GM18861 (cell line): ENCODE measurements at regions not wholly inside any gene's neighbourhood (a gene's known extent, or its start where the extent isn't known, plus 50 kb on each side); places are given as distances from the start of the nearest gene placed in this dataset.
"Not testable (repeated sequence)": the region's sequence is repeated elsewhere in the genome, so short reads cannot be mapped to it uniquely, and the experiment has no call there.

Experiments used
- ATAC-seq: cut with Tn5 transposase; IDR thresholded peaks from one replicate; pipeline ENCODE4 v1.9.1; 2021; ENCODE audit not compliant: unreplicated experiment

- not testable (repeated sequence) for ATAC-seq
Measured at GRCh38 chr5:20890936-20891335, 902.9 kb upstream of the CDH18 start.

- ATAC-seq = not testable (repeated sequence)
Measured at GRCh38 chr5:20875726-20876125, 887.7 kb upstream of the CDH18 start.

GRCh38 chr5:20865892-20866291 is 877.9 kb upstream of the CDH18 start:
- ATAC-seq = not testable (repeated sequence)

- ATAC-seq = no peak
Measured at GRCh38 chr5:20833081-20833627, 845.2 kb upstream of the CDH18 start.

- ATAC-seq = no peak
Measured at GRCh38 chr5:20832204-20833080, 844.4 kb upstream of the CDH18 start.

- ATAC-seq = not testable (repeated sequence)
Measured at GRCh38 chr5:20825951-20826350, 838.0 kb upstream of the CDH18 start.

- not testable (repeated sequence) for ATAC-seq
Measured at GRCh38 chr5:20797216-20797615, 809.2 kb upstream of the CDH18 start.

- ATAC-seq = not testable (repeated sequence)
Measured at GRCh38 chr5:20784755-20785154, 796.8 kb upstream of the CDH18 start.

- ATAC-seq = not testable (repeated sequence)
Measured at GRCh38 chr5:20783484-20783883, 795.5 kb upstream of the CDH18 start.

GRCh38 chr5:20771338-20771737 is 783.3 kb upstream of the CDH18 start:
- ATAC-seq = not testable (repeated sequence)

- not testable (repeated sequence) for ATAC-seq
Measured at GRCh38 chr5:20765074-20765473, 777.1 kb upstream of the CDH18 start.

- not testable (repeated sequence) for ATAC-seq
Measured at GRCh38 chr5:20759459-20759858, 771.5 kb upstream of the CDH18 start.

- ATAC-seq = not testable (repeated sequence)
Measured at GRCh38 chr5:20752179-20752578, 764.2 kb upstream of the CDH18 start.

GRCh38 chr5:20735715-20736114 is 747.7 kb upstream of the CDH18 start:
- peak; percentile 60 for ATAC-seq

- ATAC-seq = not testable (repeated sequence)
Measured at GRCh38 chr5:20732223-20732622, 744.2 kb upstream of the CDH18 start.

GRCh38 chr5:20721286-20721685 is 733.3 kb upstream of the CDH18 start:
- not testable (repeated sequence) for ATAC-seq

GRCh38 chr5:20711520-20712155 is 723.6 kb upstream of the CDH18 start:
- ATAC-seq = not testable (repeated sequence)

GRCh38 chr5:20707634-20708033 is 719.6 kb upstream of the CDH18 start:
- ATAC-seq = not testable (repeated sequence)

- ATAC-seq = no peak
Measured at GRCh38 chr5:20694121-20694520, 706.1 kb upstream of the CDH18 start.

- ATAC-seq = no peak
Measured at GRCh38 chr5:20692913-20693312, 704.9 kb upstream of the CDH18 start.

GRCh38 chr5:20683241-20683940 is 695.4 kb upstream of the CDH18 start:
- ATAC-seq = no peak
